ENCODE measurements at regions not wholly inside any gene's neighbourhood (a gene's known extent, or its start where the extent isn't known, plus 50 kb on each side); places are given as distances from the start of the nearest gene placed in this dataset.

DNA sequence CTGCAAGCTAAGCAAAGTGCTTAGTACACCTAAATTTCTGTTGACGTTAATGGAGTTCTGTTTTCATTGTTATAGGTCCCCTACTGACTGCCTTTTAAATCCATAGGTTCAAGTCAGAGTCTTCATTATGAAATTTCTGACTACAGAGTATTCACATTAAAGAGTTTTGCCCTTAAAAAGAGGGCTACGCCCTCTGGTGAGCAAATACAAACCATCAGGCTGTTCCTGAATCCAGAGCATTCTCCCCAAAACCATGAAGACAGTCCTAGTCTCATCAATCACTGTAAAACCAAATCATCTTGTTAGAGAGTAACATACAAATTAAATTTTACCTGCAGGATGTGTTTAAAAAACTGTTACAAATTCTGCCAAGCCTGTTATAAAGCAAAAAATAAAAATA, 1091.7 kb downstream of the TDRD15 start:
- WGBS, 2 donors: 87 to 92% methylated on average over 2 of the region's 2 CpGs
- H3K27ac ChIP-seq: no peak overlapping the region
- TF ChIP-seq, protein P1, sequence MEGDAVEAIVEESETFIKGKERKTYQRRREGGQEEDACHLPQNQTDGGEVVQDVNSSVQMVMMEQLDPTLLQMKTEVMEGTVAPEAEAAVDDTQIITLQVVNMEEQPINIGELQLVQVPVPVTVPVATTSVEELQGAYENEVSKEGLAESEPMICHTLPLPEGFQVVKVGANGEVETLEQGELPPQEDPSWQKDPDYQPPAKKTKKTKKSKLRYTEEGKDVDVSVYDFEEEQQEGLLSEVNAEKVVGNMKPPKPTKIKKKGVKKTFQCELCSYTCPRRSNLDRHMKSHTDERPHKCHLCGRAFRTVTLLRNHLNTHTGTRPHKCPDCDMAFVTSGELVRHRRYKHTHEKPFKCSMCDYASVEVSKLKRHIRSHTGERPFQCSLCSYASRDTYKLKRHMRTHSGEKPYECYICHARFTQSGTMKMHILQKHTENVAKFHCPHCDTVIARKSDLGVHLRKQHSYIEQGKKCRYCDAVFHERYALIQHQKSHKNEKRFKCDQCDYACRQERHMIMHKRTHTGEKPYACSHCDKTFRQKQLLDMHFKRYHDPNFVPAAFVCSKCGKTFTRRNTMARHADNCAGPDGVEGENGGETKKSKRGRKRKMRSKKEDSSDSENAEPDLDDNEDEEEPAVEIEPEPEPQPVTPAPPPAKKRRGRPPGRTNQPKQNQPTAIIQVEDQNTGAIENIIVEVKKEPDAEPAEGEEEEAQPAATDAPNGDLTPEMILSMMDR (IDR thresholded peaks at IDR 0.05): no peak
- TF ChIP-seq POLR2A (IDR thresholded peaks at IDR 0.05): no peak

GRCh38 chr2:22217881-22218280, 1094.1 kb downstream of the TDRD15 start:
- no peaks in the 10 kb centered on the region for H3K4me1 ChIP-seq
- TF ChIP-seq, protein P1 (IDR thresholded peaks at IDR 0.05): no peak
- TF ChIP-seq POLR2A (IDR thresholded peaks at IDR 0.05): no peak
- no peak overlapping the region for H3K4me3 ChIP-seq
- H3K27ac ChIP-seq: no peak overlapping the region
- WGBS, 2 donors: 56 to 65% methylated on average over 1 of the region's 1 CpG
- intact Hi-C loops (cut with DNase I; ENCODE audit: low total_unique reads): no loop called here
- DNase-seq: no peak
- H3K27me3 ChIP-seq: no peaks in the 10 kb centered on the region
- H3K36me3 ChIP-seq (ENCODE audit: low read depth, missing control alignments): no peaks in the 10 kb centered on the region
- H3K9me3 ChIP-seq: no peaks in the 10 kb centered on the region

More for the DNA sequence above, 1091.7 kb downstream of the TDRD15 start:
- no peak for DNase-seq
- Histone ChIP-seq H3K4me3 (no peak overlapping the region), H3K36me3 (ENCODE audit: low read depth, missing control alignments) (no peaks in the 10 kb centered on the region), H3K9me3 (no peaks in the 10 kb centered on the region), H3K27me3 (no peaks in the 10 kb centered on the region), H3K4me1 (no peaks in the 10 kb centered on the region)
- intact Hi-C loops (cut with DNase I; ENCODE audit: low total_unique reads): no loop called here

- TF ChIP-seq, protein P1 (IDR thresholded peaks at IDR 0.05): no peak
- TF ChIP-seq POLR2A (IDR thresholded peaks at IDR 0.05): no peak
- no peak for DNase-seq
Measured at GRCh38 chr2:22221006-22221405, 1097.2 kb downstream of the TDRD15 start.

DNA sequence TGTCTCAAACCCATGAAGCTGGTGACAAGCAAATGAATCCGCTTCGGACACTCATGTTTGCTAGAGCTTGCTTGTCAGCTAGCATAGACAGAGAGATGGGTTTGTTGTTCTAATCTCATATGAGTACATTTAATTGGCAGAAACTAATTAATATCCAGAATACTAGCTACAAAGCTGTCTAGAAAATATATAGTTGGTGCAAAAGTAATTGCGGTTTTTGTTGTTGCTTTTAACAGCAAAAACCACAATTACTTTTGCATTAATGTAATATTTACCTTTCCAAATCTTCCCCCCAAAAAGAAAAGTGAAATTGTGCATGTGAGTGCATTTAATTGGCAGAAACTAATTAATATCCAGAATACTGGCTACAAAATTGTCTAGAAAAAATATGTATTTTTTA, 1115.2 kb downstream of the TDRD15 start:
- intact Hi-C loops (cut with DNase I; ENCODE audit: low total_unique reads): no loop called here
- TF ChIP-seq POLR2A (IDR thresholded peaks at IDR 0.05): no peak
- TF ChIP-seq, protein P1 (IDR thresholded peaks at IDR 0.05): no peak
- no peak overlapping the region for H3K27ac ChIP-seq
- DNase-seq: no peak
- no peak overlapping the region for H3K4me3 ChIP-seq
- H3K9me3 ChIP-seq: no peaks in the 10 kb centered on the region
- no peaks in the 10 kb centered on the region for H3K36me3 ChIP-seq (ENCODE audit: low read depth, missing control alignments)
- no peaks in the 10 kb centered on the region for H3K4me1 ChIP-seq
- 85 to 89% methylated on average over 3 of the region's 3 CpGs for WGBS, 2 donors
- no peaks in the 10 kb centered on the region for H3K27me3 ChIP-seq

More at GRCh38 chr2:22221006-22221405, 1097.2 kb downstream of the TDRD15 start:
- Histone ChIP-seq H3K4me1 (no peaks in the 10 kb centered on the region), H3K36me3 (ENCODE audit: low read depth, missing control alignments) (no peaks in the 10 kb centered on the region), H3K27me3 (no peaks in the 10 kb centered on the region), H3K4me3 (no peak overlapping the region), H3K27ac (no peak overlapping the region), H3K9me3 (no peaks in the 10 kb centered on the region)
- intact Hi-C loops (cut with DNase I; ENCODE audit: low total_unique reads): no loop called here
- WGBS, 2 donors: 73 to 74% methylated on average over 1 of the region's 1 CpG

- no peak for DNase-seq
- intact Hi-C loops (cut with DNase I; ENCODE audit: low total_unique reads): no loop called here
- Histone ChIP-seq H3K27me3 (no peaks in the 10 kb centered on the region), H3K36me3 (ENCODE audit: low read depth, missing control alignments) (no peaks in the 10 kb centered on the region), H3K27ac (no peak overlapping the region), H3K4me1 (no peaks in the 10 kb centered on the region), H3K9me3 (no peaks in the 10 kb centered on the region), H3K4me3 (no peak overlapping the region)
- WGBS, 2 donors: 87 to 92% methylated on average over 4 of the region's 4 CpGs
- TF ChIP-seq, protein P1 (IDR thresholded peaks at IDR 0.05): no peak
- TF ChIP-seq POLR2A (IDR thresholded peaks at IDR 0.05): no peak
Measured at GRCh38 chr2:22247466-22247865, 1123.7 kb downstream of the TDRD15 start.

Measured in testis (tissue), 2 donors.